Body of pancreas (tissue), 4 donors: ENCODE measurements at regions not wholly inside any gene's neighbourhood (a gene's known extent, or its start where the extent isn't known, plus 50 kb on each side); places are given as distances from the start of the nearest gene placed in this dataset.
"Not testable (repeated sequence)": the region's sequence is repeated elsewhere in the genome, so short reads cannot be mapped to it uniquely, and the experiment has no call there.

Source experiments
- ATAC-seq: fragments of 150-250 bp; one replicate; pipeline ENCODE4 v1.9.1; 2016
- DNase-seq, 4 donors: peaks; one replicate each; pipeline ENCODE4 v3.0.0-alpha.2; 2019
- H3K27ac ChIP-seq, 4 donors: fragments of 200-600 bp; sonication (generic); 1 replicate in 3 of 4; 2 replicates in 1 of 4; pipeline versions ENCODE4 v1.5.1 to v1.6.1; 2016 to 2019; ENCODE audit warnings: mild to moderate bottlenecking in 1 of 4, mixed read lengths in 1 of 4, moderate library complexity in 1 of 4
- H3K27me3 ChIP-seq, 2 donors: fragments of 200-600 bp; sonication (generic); one replicate each; pipeline ENCODE4 v1.6.0; 2016; ENCODE audit warnings: mild to moderate bottlenecking in 1 of 2
- H3K36me3 ChIP-seq, 2 donors: fragments of 200-600 bp; sonication (generic); replicated peaks in 1 of 2; 2 replicates each; pipeline ENCODE4 v1.5.1; 2016; ENCODE audit warnings: low read depth in 2 of 2; ENCODE audit not compliant: insufficient read depth in 1 of 2
- H3K4me1 ChIP-seq: fragments of 200-600 bp; sonication (generic); one replicate; pipeline ENCODE4 v1.6.0; 2016
- H3K4me3 ChIP-seq, 2 donors: fragments of 200-600 bp; sonication (generic); 1 replicate in 1 of 2; 2 replicates in 1 of 2; pipeline ENCODE4 v1.5.1; 2016 to 2019
- H3K9me3 ChIP-seq, 3 donors: fragments of 200-600 bp; sonication (generic); 1 replicate in 2 of 3; 2 replicates in 1 of 3; pipeline ENCODE4 v1.5.1; 2016
- CTCF ChIP-seq, 7 experiments: fragments of 450-650 bp in 4 of 7; fragments of 200-600 bp in 3 of 7; sonication (generic) in 3 of 7; IDR thresholded peaks; one replicate each; pipeline ENCODE4 v1.5.1; 2016 to 2019; ENCODE audit warnings: antibody characterized with exemption in 7 of 7
- POLR2A ChIP-seq, 3 donors: fragments of 450-650 bp; IDR thresholded peaks; one replicate each; pipeline ENCODE4 v1.6.1; 2016; ENCODE audit warnings: antibody characterized with exemption in 3 of 3, mild to moderate bottlenecking in 2 of 3
- WGBS, 2 donors: methylation state at CpG; one replicate each; pipeline ENCODE4 v1.1.5; 2017; 5-methylcytosine and 5-hydroxymethylcytosine counted together
- intact Hi-C: fragments of 100-400 bp; cut with DNase I; formaldehyde crosslinking; loops from one replicate; pipeline ENCODE4 v1.15.1; 2023

DNA sequence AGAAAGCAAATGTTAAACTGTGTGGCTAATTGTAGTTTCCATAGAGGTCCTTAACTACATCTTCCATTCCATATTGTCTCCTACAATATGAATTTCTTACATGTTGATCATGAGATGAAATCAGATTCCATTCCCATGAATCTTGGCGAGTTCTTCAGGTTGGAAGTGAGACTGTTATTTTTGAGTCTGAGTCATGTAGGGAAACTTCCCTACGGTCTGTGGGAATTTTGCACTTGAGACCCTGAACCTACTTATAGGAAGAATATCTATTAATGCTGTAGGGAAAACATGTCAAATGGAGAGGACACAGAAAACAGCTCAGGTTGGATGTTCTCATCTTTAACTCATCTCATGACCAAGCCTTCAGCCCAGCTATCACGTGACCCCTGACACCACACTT, 1226.0 kb downstream of the CDY2B start:
- Histone ChIP-seq H3K27me3 (no peaks in the 10 kb centered on the region), H3K27ac (no peak overlapping the region), H3K9me3 (no peaks in the 10 kb centered on the region), H3K4me3 (no peak overlapping the region), H3K36me3 (no peaks in the 10 kb centered on the region), H3K4me1 (no peaks in the 10 kb centered on the region)
- intact Hi-C loops, result no loop called here
- WGBS, 2 donors, result 43 to 67% methylated on average over 3 of the region's 3 CpGs
- ATAC-seq (no peak), DNase-seq (no peak)
- TF ChIP-seq CTCF (IDR thresholded peaks at IDR 0.05) (no peak), POLR2A (IDR thresholded peaks at IDR 0.05) (no peak)

- H3K27ac ChIP-seq, result no peak overlapping the region
- H3K27me3 ChIP-seq, result no peaks in the 10 kb centered on the region
- no peak for TF ChIP-seq CTCF (IDR thresholded peaks at IDR 0.05)
- no peak for TF ChIP-seq POLR2A (IDR thresholded peaks at IDR 0.05)
- DNase-seq, result no peak
- no peaks in the 10 kb centered on the region for H3K9me3 ChIP-seq
- no peaks in the 10 kb centered on the region for H3K4me1 ChIP-seq
- no peaks in the 10 kb centered on the region for H3K36me3 ChIP-seq
- WGBS, 2 donors, result 82 to 83% methylated on average over 3 of the region's 3 CpGs
- ATAC-seq, result no peak
- no peak overlapping the region for H3K4me3 ChIP-seq
- intact Hi-C loops, result no loop called here
Observed at GRCh38 chrY:16645991-16646390, 1234.0 kb downstream of the CDY2B start.

- Histone ChIP-seq H3K36me3 (no peaks in the 10 kb centered on the region), H3K4me3 (no peak overlapping the region), H3K27ac (no peak overlapping the region), H3K4me1 (no peaks in the 10 kb centered on the region), H3K27me3 (no peaks in the 10 kb centered on the region), H3K9me3 (no peaks in the 10 kb centered on the region)
- ATAC-seq (no peak), DNase-seq (no peak)
- TF ChIP-seq POLR2A (IDR thresholded peaks at IDR 0.05), result no peak
- TF ChIP-seq CTCF (IDR thresholded peaks at IDR 0.05), result no peak
- intact Hi-C loops, result no loop called here
- 75 to 83% methylated on average over 2 of the region's 2 CpGs for WGBS, 2 donors
Observed at GRCh38 chrY:16645449-16645848, 1234.6 kb downstream of the CDY2B start.

GRCh38 chrY:16644270-16644800, 1235.7 kb downstream of the CDY2B start:
- intact Hi-C loops, result no loop called here
- no peak for DNase-seq
- H3K4me3 ChIP-seq, result no peak overlapping the region
- H3K9me3 ChIP-seq, result no peaks in the 10 kb centered on the region
- WGBS, 2 donors, result 59% methylated on average over 6 of the region's 6 CpGs; no CpG with 5 or more reads in 1 of the 2 donors
- no peak for TF ChIP-seq CTCF (IDR thresholded peaks at IDR 0.05)
- TF ChIP-seq POLR2A (IDR thresholded peaks at IDR 0.05), result no peak
- no peak for ATAC-seq
- no peaks in the 10 kb centered on the region for H3K36me3 ChIP-seq
- H3K27ac ChIP-seq, result no peak overlapping the region
- H3K4me1 ChIP-seq, result no peaks in the 10 kb centered on the region
- H3K27me3 ChIP-seq, result no peaks in the 10 kb centered on the region

DNA sequence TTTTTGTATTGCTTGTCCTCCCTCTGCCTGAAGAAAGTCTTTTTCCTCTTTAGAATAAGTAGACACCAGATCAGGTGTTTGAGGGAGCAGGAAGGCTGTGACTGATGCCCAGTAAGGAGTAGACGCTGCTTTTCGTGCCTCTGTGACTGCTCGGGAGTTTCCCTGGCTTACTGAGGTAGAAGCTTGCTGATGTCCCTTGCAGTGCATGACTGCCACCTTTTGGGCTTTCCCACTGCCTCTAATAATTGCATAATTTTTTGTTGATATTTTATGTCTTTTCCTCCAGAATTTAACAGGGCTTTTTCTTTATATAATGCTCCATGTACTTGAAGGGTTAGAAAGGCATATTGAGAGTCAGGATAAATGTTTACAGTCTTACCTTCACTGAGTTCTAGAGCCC, 1240.2 kb downstream of the CDY2B start:
- intact Hi-C loops, result no loop called here

GRCh38 chrY:16638743-16639142, 1241.3 kb downstream of the CDY2B start:
- DNase-seq, ATAC-seq, H3K27ac ChIP-seq, H3K4me3 ChIP-seq, intact Hi-C loops, H3K27me3 ChIP-seq, H3K9me3 ChIP-seq, H3K36me3 ChIP-seq, H3K4me1 ChIP-seq: not testable (repeated sequence)

More for the DNA sequence above, 1240.2 kb downstream of the CDY2B start:
- DNase-seq (peak in 2 of 4 donors; percentile 21), ATAC-seq (peak; percentile 63)
- H3K9me3 ChIP-seq, result no peaks in the 10 kb centered on the region
- TF ChIP-seq CTCF (IDR thresholded peaks at IDR 0.05) (peak in 4 of 7 experiments; percentile 12 to 53 (median 32)), POLR2A (IDR thresholded peaks at IDR 0.05) (no peak)
- H3K27ac ChIP-seq, result no peak overlapping the region
- no peaks in the 10 kb centered on the region for H3K4me1 ChIP-seq
- 3 to 38% methylated on average over 3 of the region's 3 CpGs for WGBS, 2 donors
- H3K4me3 ChIP-seq, result no peak overlapping the region
- no peaks in the 10 kb centered on the region for H3K27me3 ChIP-seq
- no peaks in the 10 kb centered on the region for H3K36me3 ChIP-seq
